ENCODE measurements at regions not wholly inside any gene's neighbourhood (a gene's known extent, or its start where the extent isn't known, plus 50 kb on each side); places are given as distances from the start of the nearest gene placed in this dataset.

DNA sequence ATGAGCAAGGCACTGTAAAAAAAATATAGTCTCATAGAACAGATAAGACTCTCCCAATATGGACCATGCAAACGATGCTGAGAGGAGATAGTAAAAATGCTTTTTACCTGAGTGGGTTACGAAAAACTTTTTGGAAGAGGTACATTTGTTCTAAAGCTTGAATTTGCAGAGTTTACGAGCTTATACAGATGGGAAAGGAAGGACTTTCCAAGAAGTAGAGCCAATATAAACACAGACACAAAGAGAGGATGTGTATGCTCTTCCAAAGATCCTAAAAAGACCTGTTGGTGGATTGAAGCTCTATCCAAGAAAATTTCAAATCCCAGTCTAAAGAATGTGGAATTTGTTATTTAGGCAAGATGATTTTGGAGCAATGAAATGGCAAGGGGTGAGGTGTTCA is 127.1 kb upstream of the SLCO6A1 start:
- Mint-ChIP-seq H3K4me3 (no peak overlapping the region), H3K4me1 (ENCODE audit: low read depth) (no peaks in the 10 kb centered on the region), H3K27me3 (peaks cover 25% of the 10 kb centered on the region), H3K9me3 (no peaks in the 10 kb centered on the region), H3K36me3 (ENCODE audit: low read depth) (no peaks in the 10 kb centered on the region), H3K27ac (no peak overlapping the region)
- no peaks in the 10 kb centered on the region for H3K36me3 ChIP-seq (ENCODE audit: insufficient read depth, low read length)
- no peaks in the 10 kb centered on the region for H3K27me3 ChIP-seq (ENCODE audit: control insufficient read depth in 1 of 2, insufficient read depth in 2 of 2, low read length in 2 of 2)
- ATAC-seq (ENCODE audit: poor library complexity) (no peak), DNase-seq (no peak)
- ChIA-PET POLR2A (no interaction called here), CTCF (interaction anchor here (0.6 kb wide), 1 partner anchor 571 kb away, joined by 3 read pairs; no protein-coding TSS in a partner anchor)
- no peak overlapping the region for H3K4me3 ChIP-seq (ENCODE audit: low read length)
- no peak overlapping the region for H3K27ac ChIP-seq (ENCODE audit: low read depth in 1 of 2, low read length in 2 of 2)
- H3K9me3 ChIP-seq (ENCODE audit: control insufficient read depth in 1 of 2, insufficient read depth in 1 of 2, low read length in 2 of 2) = no peaks in the 10 kb centered on the region
- no peaks in the 10 kb centered on the region for H3K4me1 ChIP-seq (ENCODE audit: insufficient read depth, low read length)
- intact Hi-C loops (cut with DNase I, micrococcal nuclease) = no loop called here
- TF ChIP-seq, protein P1, sequence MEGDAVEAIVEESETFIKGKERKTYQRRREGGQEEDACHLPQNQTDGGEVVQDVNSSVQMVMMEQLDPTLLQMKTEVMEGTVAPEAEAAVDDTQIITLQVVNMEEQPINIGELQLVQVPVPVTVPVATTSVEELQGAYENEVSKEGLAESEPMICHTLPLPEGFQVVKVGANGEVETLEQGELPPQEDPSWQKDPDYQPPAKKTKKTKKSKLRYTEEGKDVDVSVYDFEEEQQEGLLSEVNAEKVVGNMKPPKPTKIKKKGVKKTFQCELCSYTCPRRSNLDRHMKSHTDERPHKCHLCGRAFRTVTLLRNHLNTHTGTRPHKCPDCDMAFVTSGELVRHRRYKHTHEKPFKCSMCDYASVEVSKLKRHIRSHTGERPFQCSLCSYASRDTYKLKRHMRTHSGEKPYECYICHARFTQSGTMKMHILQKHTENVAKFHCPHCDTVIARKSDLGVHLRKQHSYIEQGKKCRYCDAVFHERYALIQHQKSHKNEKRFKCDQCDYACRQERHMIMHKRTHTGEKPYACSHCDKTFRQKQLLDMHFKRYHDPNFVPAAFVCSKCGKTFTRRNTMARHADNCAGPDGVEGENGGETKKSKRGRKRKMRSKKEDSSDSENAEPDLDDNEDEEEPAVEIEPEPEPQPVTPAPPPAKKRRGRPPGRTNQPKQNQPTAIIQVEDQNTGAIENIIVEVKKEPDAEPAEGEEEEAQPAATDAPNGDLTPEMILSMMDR (IDR thresholded peaks at IDR 0.05) = no peak

DNA sequence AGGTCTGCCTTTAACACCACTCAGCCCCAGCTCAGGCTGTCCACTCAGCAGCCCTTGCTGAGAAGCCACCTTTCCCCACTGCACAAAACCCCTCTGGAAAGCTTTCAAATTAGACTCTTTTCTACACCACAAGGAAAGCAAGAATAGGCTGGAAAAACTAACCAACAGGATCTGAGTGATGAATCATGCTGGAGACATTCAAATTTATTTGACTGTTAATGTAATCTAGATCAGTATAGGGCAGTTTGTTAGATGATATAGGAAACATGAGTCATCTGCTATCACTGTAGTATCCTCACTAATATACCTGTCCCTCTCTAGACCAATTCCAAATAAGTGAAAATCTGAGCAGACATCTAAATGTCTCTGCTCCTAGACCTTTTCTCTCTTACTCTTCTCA is 127.8 kb upstream of the PAM start:
- POLR2A ChIA-PET = no interaction called here
- no peak overlapping the region for H3K4me3 Mint-ChIP-seq

DNA sequence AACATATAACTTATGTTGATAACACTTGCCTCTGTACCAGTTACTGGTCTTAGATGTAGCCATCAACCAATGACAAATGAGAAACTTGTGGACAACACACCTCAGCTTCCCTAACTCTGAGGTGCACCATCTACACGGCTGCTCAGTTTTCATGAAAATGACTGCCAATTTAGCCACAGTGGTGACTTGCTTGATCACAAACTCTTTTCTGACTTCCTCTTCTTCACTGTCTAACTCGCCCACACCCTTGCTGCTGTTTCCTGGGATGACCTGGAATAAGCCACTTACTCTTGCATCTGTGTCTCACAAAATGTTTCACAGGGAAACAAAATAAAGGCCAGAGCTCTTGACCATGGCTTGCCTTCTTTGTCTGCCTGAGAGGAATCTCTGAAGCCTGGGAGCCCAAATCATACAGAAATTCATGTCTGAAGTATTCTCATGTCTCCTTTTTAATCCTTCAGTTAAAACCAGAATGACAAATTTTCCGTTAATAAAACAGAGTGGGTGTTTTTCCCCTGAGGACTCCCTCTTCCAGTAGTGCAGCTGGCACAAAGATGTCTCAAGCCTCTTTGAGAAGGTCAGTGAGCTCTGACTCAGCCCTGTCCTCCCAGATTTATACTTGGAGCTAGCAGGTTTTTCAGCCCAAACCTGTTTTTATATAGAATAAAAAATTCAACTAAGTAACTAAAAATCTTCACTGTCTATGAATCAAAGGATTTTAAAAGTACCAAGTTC is 126.5 kb upstream of the PAM start:
- Mint-ChIP-seq H3K4me3 (no peak overlapping the region), H3K4me1 (ENCODE audit: low read depth) (no peaks in the 10 kb centered on the region), H3K9me3 (peaks cover 5% of the 10 kb centered on the region), H3K36me3 (ENCODE audit: low read depth) (no peaks in the 10 kb centered on the region), H3K27me3 (peaks cover 28% of the 10 kb centered on the region), H3K27ac (no peak overlapping the region)
- H3K36me3 ChIP-seq (ENCODE audit: insufficient read depth, low read length) = no peaks in the 10 kb centered on the region
- no peaks in the 10 kb centered on the region for H3K4me1 ChIP-seq (ENCODE audit: insufficient read depth, low read length)
- no peaks in the 10 kb centered on the region for H3K9me3 ChIP-seq (ENCODE audit: control insufficient read depth in 1 of 2, insufficient read depth in 1 of 2, low read length in 2 of 2)
- TF ChIP-seq, protein P1 (IDR thresholded peaks at IDR 0.05) = no peak
- POLR2A ChIA-PET = no interaction called here
- CTCF ChIA-PET = no interaction called here
- H3K27ac ChIP-seq (ENCODE audit: low read depth in 1 of 2, low read length in 2 of 2) = no peak overlapping the region
- DNase-seq (no peak), ATAC-seq (ENCODE audit: poor library complexity) (no peak)
- H3K27me3 ChIP-seq (ENCODE audit: control insufficient read depth in 1 of 2, insufficient read depth in 2 of 2, low read length in 2 of 2) = no peaks in the 10 kb centered on the region
- intact Hi-C loops (cut with DNase I, micrococcal nuclease) = no loop called here
- H3K4me3 ChIP-seq (ENCODE audit: low read length) = no peak overlapping the region

More for the DNA sequence above, 127.8 kb upstream of the PAM start:
- intact Hi-C loops (cut with DNase I, micrococcal nuclease) = no loop called here
- no peaks in the 10 kb centered on the region for H3K36me3 Mint-ChIP-seq (ENCODE audit: low read depth)
- DNase-seq (no peak), ATAC-seq (ENCODE audit: poor library complexity) (no peak)
- no peak overlapping the region for H3K27ac ChIP-seq (ENCODE audit: low read depth in 1 of 2, low read length in 2 of 2)
- H3K27ac Mint-ChIP-seq = no peak overlapping the region
- H3K27me3 ChIP-seq (ENCODE audit: control insufficient read depth in 1 of 2, insufficient read depth in 2 of 2, low read length in 2 of 2) = no peaks in the 10 kb centered on the region
- CTCF ChIA-PET = no interaction called here
- peaks cover 5% of the 10 kb centered on the region for H3K9me3 Mint-ChIP-seq
- H3K36me3 ChIP-seq (ENCODE audit: insufficient read depth, low read length) = no peaks in the 10 kb centered on the region
- H3K27me3 Mint-ChIP-seq = peaks cover 28% of the 10 kb centered on the region
- TF ChIP-seq, protein P1 (IDR thresholded peaks at IDR 0.05) = no peak
- H3K4me1 ChIP-seq (ENCODE audit: insufficient read depth, low read length) = no peaks in the 10 kb centered on the region
- H3K4me3 ChIP-seq (ENCODE audit: low read length) = no peak overlapping the region
- no peaks in the 10 kb centered on the region for H3K9me3 ChIP-seq (ENCODE audit: control insufficient read depth in 1 of 2, insufficient read depth in 1 of 2, low read length in 2 of 2)
- H3K4me1 Mint-ChIP-seq (ENCODE audit: low read depth) = no peaks in the 10 kb centered on the region
